Sigmoid colon (tissue), 6 donors: ENCODE measurements at regions not wholly inside any gene's neighbourhood (a gene's known extent, or its start where the extent isn't known, plus 50 kb on each side); places are given as distances from the start of the nearest gene placed in this dataset.

Experiments
- DNase-seq: peaks from one replicate; pipeline ENCODE4 v3.0.0-alpha.2; 2019
- H3K27ac ChIP-seq, 4 donors: fragments of 200-600 bp; sonication (generic); one replicate each; pipeline ENCODE4 v1.5.1; 2016 to 2019; ENCODE audit warnings: mild to moderate bottlenecking in 1 of 4
- H3K27me3 ChIP-seq, 3 donors: fragments of 200-600 bp; sonication (generic); one replicate each; pipeline ENCODE4 v1.5.1; 2019; ENCODE audit warnings: mild to moderate bottlenecking in 1 of 3
- H3K36me3 ChIP-seq, 4 donors: fragments of 200-600 bp; sonication (generic); one replicate each; pipeline ENCODE4 v1.5.1; 2016 to 2019
- H3K4me1 ChIP-seq, 4 donors: fragments of 200-600 bp; sonication (generic); one replicate each; pipeline ENCODE4 v1.5.1; 2017 to 2019
- H3K4me3 ChIP-seq, 4 donors: fragments of 200-600 bp; sonication (generic); one replicate each; pipeline ENCODE4 v1.5.1; 2017 to 2019; ENCODE audit warnings: mild to moderate bottlenecking in 2 of 4, moderate library complexity in 1 of 4
- H3K9me3 ChIP-seq, 4 donors: fragments of 200-600 bp in 3 of 4; sonication (generic) in 3 of 4; one replicate each; pipeline versions ENCODE4 v1.5.1 to v1.6.1; 2013 to 2019
- CTCF ChIP-seq, 4 experiments: fragments of 450-650 bp in 3 of 4; fragments of 200-600 bp in 1 of 4; IDR thresholded peaks; one replicate each; pipeline ENCODE4 v1.5.1; 2016 to 2019; ENCODE audit warnings: antibody characterized with exemption in 4 of 4, mild to moderate bottlenecking in 3 of 4, moderate library complexity in 2 of 4
- EP300 ChIP-seq, 4 donors: sonication (generic); formaldehyde crosslinking; IDR thresholded peaks; one replicate each; pipeline ENCODE4 v1.6.1; 2017; ENCODE audit warnings: antibody characterized with exemption in 4 of 4
- POLR2A ChIP-seq, 2 donors: fragments of 450-650 bp; IDR thresholded peaks; one replicate each; pipeline ENCODE4 v1.6.1; 2016; ENCODE audit warnings: antibody characterized with exemption in 2 of 2, mild to moderate bottlenecking in 2 of 2, moderate library complexity in 2 of 2
- POLR2AphosphoS5 ChIP-seq, 4 donors: sonication (generic); formaldehyde crosslinking; IDR thresholded peaks; one replicate each; pipeline ENCODE4 v1.6.1; 2017; ENCODE audit warnings: antibody characterized with exemption in 4 of 4
- WGBS, 2 donors: extraction: QIAGEN DNeasy Blood & Tissue Kit; methylation state at CpG; one replicate each; pipeline ENCODE4 v1.1.7; 2013; 5-methylcytosine and 5-hydroxymethylcytosine counted together
- intact Hi-C: fragments of 100-400 bp; cut with DNase I; formaldehyde crosslinking; loops from one replicate; pipeline ENCODE4 v1.15.1; 2023
- donor health status: healthy with polysubstance abuse.
- donor health status: healthy.

GRCh38 chr4:27787195-27787594 lies 926.6 kb downstream of the STIM2 start:
- no peaks in the 10 kb centered on the region for H3K4me1 ChIP-seq
- H3K27ac ChIP-seq, result no peak overlapping the region
- no peak overlapping the region for H3K4me3 ChIP-seq
- H3K9me3 ChIP-seq, result no peaks in the 10 kb centered on the region
- TF ChIP-seq CTCF (IDR thresholded peaks at IDR 0.05) (no peak), POLR2AphosphoS5 (IDR thresholded peaks at IDR 0.05) (no peak), POLR2A (IDR thresholded peaks at IDR 0.05) (no peak), EP300 (IDR thresholded peaks at IDR 0.05) (no peak)
- DNase-seq, result no peak
- H3K27me3 ChIP-seq, result no peaks in the 10 kb centered on the region
- intact Hi-C loops, result no loop called here
- 79 to 81% methylated on average over 2 of the region's 2 CpGs for WGBS, 2 donors
- H3K36me3 ChIP-seq, result no peaks in the 10 kb centered on the region

- no peak for DNase-seq
- 81 to 82% methylated on average over 6 of the region's 6 CpGs for WGBS, 2 donors
These were observed 929.1 kb downstream of the STIM2 start for GRCh38 chr4:27789773-27790172.

GRCh38 chr4:27790911-27791310 lies 930.3 kb downstream of the STIM2 start:
- Histone ChIP-seq H3K27ac (no peak overlapping the region), H3K4me1 (peaks cover 0 to 5% (median 0%) of the 10 kb centered on the region in 4 donors), H3K9me3 (no peaks in the 10 kb centered on the region), H3K36me3 (no peaks in the 10 kb centered on the region), H3K4me3 (no peak overlapping the region), H3K27me3 (no peaks in the 10 kb centered on the region)
- intact Hi-C loops, result no loop called here
- WGBS, 2 donors, result 79 to 85% methylated on average over 5 of the region's 5 CpGs
- no peak for DNase-seq
- no peak for TF ChIP-seq POLR2AphosphoS5 (IDR thresholded peaks at IDR 0.05)
- TF ChIP-seq EP300 (IDR thresholded peaks at IDR 0.05), result no peak
- no peak for TF ChIP-seq POLR2A (IDR thresholded peaks at IDR 0.05)
- TF ChIP-seq CTCF (IDR thresholded peaks at IDR 0.05), result no peak

More at GRCh38 chr4:27789773-27790172, 929.1 kb downstream of the STIM2 start:
- intact Hi-C loops, result no loop called here
- Histone ChIP-seq H3K27me3 (no peaks in the 10 kb centered on the region), H3K9me3 (no peaks in the 10 kb centered on the region), H3K36me3 (no peaks in the 10 kb centered on the region), H3K27ac (no peak overlapping the region), H3K4me3 (no peak overlapping the region), H3K4me1 (peaks cover 0 to 4% (median 0%) of the 10 kb centered on the region in 4 donors)
- TF ChIP-seq POLR2A (IDR thresholded peaks at IDR 0.05) (no peak), EP300 (IDR thresholded peaks at IDR 0.05) (no peak), CTCF (IDR thresholded peaks at IDR 0.05) (no peak), POLR2AphosphoS5 (IDR thresholded peaks at IDR 0.05) (no peak)

- H3K4me1 ChIP-seq, result peaks cover 0 to 5% (median 0%) of the 10 kb centered on the region in 4 donors
- no peaks in the 10 kb centered on the region for H3K36me3 ChIP-seq
- 74 to 82% methylated on average over 4 of the region's 4 CpGs for WGBS, 2 donors
- intact Hi-C loops, result no loop called here
- no peak for TF ChIP-seq POLR2A (IDR thresholded peaks at IDR 0.05)
- no peak for TF ChIP-seq EP300 (IDR thresholded peaks at IDR 0.05)
- no peaks in the 10 kb centered on the region for H3K9me3 ChIP-seq
- H3K27me3 ChIP-seq, result no peaks in the 10 kb centered on the region
- H3K4me3 ChIP-seq, result no peak overlapping the region
- no peak for DNase-seq
- H3K27ac ChIP-seq, result peak overlapping the region in 1 of 4 donors; percentile 10
These were observed 931.0 kb downstream of the STIM2 start for GRCh38 chr4:27791640-27792039.

GRCh38 chr4:27807207-27807606 lies 946.6 kb downstream of the STIM2 start:
- 53% methylated on average over 3 of the region's 3 CpGs for WGBS, 2 donors
- peak overlapping the region in 1 of 4 donors; percentile 53 for H3K27ac ChIP-seq
- TF ChIP-seq CTCF (IDR thresholded peaks at IDR 0.05) (no peak), POLR2A (IDR thresholded peaks at IDR 0.05) (no peak), EP300 (IDR thresholded peaks at IDR 0.05) (no peak), POLR2AphosphoS5 (IDR thresholded peaks at IDR 0.05) (no peak)
- H3K4me1 ChIP-seq, result peaks cover 0 to 8% (median 2%) of the 10 kb centered on the region in 4 donors
- no peak for DNase-seq
- H3K36me3 ChIP-seq, result no peaks in the 10 kb centered on the region
- intact Hi-C loops, result no loop called here
- no peaks in the 10 kb centered on the region for H3K9me3 ChIP-seq
- no peak overlapping the region for H3K4me3 ChIP-seq
- no peaks in the 10 kb centered on the region for H3K27me3 ChIP-seq
